Right kidney (tissue), 1 donor: ENCODE measurements at regions not wholly inside any gene's neighbourhood (a gene's known extent, or its start where the extent isn't known, plus 50 kb on each side); places are given as distances from the start of the nearest gene placed in this dataset.
"Not testable (repeated sequence)": the region's sequence is repeated elsewhere in the genome, so short reads cannot be mapped to it uniquely, and the experiment has no call there.

Experiments
- DNase-seq: peaks from one replicate; pipeline ENCODE4 v3.0.0-alpha.2; 2016

DNA sequence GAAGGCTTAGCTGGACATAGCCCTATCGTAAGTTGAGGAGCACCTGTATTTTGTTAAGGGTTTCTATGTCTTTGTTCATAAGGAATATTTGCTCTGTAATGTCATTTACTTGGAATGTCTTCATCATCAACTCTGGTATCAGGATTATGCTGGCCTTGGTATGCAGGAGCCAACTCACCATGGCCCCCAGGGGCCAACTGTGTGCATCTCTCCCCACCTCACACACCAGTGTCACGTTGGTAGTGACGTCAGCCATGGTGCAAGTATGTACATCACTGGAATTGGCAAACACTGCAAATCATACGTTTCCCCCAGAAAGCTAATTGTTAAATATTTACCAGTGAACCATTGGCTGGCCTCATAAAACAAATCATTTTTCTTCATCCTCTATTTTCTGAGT is 70.8 kb downstream of the YTHDF1 start:
- DNase-seq: no peak

DNA sequence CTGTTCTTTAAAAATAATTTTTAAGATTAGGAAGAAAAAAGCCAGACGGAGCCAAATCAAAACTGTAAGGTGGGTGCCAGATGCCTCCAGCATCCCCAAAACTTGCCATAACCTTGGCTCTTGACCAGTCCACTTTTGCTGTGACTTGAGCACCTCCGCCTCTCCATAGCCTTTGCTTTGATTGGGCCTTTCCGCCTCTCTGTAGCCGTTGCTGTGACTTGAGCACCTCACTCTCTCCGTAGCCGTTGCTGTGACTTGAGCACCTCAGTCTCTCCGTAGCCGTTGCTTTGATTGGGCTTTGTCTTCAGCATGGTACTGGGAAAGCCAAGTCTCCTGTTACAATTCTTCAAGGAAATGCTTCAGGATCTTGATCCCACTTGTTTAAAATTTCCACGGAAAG is 73.0 kb downstream of the YTHDF1 start:
- no peak for DNase-seq

DNA sequence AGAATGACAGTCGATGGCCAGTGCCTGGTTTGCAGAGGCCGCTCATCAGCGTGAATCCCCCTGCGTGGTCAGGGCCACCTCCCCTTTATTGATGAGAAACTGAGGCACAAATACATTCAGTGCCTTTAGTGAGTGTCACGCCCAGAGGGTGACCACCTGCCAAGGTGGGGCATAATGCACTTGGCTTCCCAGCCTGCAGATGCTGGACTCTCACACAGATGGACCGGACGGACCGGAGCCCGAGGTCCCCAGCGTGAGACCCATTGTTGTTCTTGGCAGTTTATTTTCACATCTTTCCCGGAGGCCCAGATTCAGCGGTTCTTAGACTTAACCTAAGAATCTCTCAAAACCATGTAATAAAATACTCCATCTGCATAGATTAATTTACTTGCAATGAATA is 74.4 kb downstream of the YTHDF1 start:
- DNase-seq: no peak

DNA sequence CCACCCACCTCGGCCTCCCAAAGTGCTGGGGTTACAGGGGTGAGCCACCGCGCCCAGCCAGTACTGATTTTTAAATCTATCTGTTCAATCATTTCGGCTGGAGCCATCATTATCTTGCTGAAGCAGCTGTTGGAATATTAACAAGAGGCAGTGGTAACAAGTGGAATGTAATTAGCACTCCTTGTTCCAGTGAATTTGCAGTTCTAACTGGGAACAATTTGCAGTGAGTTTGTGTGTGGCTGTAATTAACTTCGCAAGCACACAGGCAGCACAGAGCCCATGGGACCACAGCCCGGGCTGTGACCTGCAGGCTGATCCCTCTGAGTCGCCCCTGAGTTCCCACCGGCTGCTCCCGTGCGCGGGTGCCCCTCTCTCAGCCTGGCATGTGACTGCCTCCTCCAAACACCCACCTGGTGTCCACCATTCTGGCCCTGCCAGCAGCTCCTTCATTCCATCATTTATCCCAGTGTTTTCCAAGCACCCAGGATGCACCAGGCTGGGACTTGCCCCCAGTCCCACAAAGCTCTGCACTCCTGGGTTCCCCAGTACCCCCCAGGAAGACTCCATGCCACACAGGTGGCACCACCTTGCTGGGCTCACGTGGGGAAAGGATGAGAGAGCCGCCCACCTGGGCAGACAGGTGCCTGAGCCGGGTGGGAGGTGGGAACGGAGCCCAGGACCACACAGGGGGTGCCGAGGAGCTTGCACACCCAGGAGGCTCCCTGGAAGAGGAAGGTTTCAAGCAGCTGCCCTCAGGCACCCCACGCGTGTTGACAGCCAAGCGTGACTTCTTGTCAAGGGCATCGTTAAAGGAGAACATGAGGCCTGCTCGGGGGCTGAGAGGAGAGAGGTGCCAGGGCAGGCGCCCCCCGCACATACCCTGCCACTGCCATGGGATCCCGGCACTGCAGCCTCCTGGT is 75.2 kb downstream of the YTHDF1 start:
- DNase-seq: no peak

DNA sequence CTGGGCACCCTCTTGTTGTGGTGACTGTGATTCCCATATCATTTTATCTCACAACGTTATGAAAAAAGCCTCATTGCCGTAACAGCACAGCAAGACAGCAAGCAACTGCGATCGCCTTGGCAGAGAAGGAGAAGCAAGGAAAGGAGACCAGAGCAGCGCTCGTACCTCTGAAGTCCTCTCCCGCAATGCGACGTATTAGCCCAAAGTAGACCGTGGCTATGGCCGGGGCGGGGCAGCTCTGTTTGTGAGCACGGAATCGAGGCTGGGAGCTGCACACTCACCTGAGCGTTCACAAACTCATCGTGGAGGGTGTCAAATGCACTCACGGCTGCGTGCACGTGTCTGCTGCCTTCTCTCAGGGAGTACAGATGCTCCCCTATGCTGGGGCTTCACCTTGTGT is 76.1 kb downstream of the YTHDF1 start:
- no peak for DNase-seq

DNA sequence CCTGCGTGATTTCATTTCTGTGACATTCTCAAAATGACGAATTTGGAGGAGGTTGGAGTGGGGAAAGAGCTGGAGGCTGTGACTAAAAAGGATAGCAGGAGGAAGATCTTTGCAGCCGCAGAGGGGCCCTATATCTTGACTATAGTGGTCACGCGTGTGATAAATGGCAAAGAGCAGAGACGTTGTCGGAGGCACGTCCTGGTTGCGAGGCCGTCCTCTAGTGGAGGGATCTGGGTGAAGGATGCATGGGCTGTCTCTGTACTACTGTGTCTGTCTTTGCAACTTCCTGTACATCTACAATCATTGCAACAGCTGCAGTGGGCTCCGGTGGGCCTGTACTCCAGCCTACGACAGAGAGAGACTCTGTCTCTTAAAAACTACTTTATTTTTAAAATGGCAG is 76.6 kb downstream of the YTHDF1 start:
- no peak for DNase-seq

DNA sequence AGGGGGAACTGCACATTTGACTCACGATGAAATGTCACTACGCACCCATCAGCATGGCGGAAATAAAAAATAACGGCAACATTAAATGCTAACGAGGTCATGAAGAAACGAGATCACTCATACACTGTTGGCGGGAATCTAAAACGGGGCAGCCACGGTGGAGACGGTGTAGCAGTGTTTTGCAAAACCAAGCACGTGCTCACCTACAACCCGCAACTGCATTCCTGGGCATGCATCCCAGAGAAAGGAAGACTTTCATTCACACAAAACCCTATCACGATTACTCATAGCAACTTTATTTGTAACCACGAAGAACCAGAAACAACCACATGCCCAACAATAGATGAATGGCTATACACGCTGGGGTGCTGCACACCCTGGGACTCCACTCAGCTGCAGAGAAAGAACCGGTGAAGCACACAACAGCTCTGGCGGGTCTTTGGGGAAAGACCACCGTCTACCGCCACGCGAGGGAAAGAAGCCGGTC is 77.0 kb downstream of the YTHDF1 start:
- no peak for DNase-seq

DNA sequence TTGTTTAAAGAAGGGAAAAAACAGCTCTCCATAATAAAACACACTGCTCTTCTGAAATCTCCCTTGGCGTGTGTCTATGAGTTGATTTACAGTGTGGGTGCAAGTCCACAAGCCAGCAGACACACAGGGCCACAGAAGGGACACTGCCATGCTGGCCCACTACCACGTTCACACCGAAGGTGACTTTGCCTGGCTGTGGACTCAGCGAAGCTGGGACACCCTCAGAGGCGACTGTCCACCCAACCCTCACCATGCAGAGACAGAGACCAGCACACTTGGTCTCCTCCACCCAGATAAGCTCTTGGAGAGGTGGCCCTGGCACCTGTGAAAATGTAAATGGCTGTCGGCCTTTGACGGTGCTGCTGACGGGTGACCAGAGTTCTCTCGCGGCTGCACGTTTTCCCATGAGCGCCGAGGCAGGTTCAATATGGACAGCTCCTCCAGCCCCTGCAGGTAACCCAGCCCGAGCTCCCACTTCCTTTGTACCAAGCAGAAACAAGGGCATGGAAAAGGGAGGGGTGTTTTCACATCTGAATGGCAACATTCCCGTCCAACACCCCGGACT is 78.0 kb downstream of the YTHDF1 start:
- DNase-seq: no peak

DNA sequence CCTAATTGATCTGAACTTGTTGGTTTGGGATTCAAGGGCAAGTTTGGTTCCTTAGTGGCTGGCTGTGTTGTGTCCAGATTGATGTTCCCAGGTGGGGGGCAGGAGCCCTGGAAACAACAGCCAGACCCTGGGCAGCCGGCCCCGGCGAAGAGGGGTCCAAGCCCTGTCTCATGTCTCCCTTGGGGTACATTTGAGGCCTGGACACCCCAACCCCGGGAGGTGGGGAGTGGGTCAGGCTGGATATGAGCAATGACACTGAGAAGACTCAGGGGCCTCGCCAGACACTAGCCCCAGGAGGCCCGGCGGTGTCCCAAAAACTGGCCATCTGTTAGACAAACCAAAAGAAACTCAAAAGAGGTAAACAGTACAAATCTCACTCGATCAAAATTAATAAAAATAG is 79.6 kb downstream of the YTHDF1 start:
- DNase-seq: no peak

DNA sequence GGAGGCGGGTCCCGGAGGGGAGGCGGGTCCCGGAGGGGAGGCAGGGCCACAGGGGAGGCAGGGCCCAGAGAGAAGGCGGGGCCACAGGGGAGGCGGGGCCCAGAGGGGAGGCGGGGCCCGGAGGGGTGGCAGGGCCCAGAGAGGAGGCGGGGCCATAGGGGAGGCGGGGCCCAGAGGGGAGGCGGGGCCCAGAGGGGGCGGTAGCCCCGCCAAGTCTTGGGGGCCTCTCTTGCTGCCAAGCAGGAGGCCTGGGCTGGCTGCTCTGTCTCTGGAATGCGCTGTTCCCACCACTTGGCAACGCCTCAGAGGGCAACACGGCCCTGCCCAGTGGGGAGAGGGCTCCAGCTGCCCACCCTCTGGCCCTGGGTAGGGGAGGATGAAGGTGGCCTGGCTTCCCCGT is 80.5 kb downstream of the YTHDF1 start:
- DNase-seq: no peak

DNA sequence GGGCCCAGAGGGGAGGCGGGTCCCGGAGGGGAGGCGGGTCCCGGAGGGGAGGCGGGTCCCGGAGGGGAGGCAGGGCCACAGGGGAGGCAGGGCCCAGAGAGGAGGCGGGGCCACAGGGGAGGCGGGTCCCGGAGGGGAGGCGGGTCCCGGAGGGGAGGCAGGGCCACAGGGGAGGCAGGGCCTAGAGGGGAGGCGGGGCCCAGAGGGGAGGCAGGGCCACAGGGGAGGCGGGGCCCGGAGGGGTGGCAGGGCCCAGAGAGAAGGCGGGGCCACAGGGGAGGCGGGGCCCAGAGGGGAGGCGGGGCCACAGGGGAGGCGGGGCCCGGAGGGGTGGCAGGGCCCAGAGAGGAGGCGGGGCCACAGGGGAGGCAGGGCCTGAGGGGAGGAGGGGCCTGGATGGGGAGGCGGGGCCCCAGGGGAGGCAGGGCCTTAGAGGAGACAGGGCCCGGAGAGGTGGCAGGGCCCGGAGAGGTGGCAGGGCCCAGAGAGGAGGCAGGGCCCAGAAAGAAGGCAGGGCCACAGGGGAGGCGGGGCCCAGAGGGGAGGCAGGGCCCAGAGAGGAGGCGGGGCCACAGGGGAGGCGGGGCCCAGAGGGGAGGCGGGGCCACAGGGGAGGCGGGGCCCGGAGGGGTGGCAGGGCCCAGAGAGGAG is 81.1 kb downstream of the YTHDF1 start:
- not testable (repeated sequence) for DNase-seq

DNA sequence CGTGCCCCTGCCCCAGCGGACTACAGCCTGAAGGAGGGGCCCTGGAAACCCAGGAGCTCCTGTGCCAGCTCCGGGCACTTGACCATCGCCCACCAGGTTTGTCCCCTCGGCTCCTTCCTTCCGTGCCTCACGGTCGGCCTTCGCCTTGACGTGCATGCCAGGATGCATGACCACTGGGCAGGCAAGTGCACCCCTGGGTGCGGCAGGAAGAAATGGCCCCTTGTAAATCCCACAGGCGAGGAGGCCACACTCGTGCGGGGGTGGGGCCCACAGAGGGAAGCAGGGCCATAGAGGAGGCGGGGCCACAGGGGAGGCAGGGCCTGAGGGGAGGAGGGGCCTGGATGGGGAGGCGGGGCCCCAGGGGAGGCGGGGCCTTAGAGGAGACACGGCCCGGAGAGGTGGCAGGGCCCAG is 81.7 kb downstream of the YTHDF1 start:
- no peak for DNase-seq

DNA sequence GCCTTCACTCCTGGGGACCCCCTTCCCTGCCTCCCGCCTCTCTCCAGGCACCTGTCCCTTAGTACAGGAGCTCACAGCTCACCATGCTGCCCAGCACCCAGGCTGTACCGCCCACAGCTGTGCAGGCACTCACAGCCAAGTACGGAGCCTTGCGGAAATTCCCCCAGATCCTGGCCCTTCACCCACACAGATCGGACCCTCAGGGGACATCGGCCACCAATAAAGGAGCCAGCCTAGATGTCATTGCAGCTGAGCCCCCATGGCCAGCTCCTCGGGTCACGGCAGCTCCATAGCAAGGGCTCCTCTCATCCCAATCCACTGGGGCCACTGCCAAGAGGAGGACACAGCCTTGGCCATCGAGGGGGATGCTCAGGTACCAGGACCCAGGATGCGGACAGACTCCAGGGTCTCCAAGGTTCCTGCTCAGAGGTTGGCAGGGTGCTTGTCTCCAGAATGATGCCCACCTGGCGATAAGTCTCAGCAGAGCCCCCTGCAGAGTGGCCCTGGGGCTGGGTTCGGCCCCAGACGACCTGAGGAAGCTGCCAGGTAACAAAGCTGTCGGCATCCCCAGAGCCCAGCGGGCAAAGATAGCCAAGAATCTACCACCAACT is 82.3 kb downstream of the YTHDF1 start:
- DNase-seq: no peak

DNA sequence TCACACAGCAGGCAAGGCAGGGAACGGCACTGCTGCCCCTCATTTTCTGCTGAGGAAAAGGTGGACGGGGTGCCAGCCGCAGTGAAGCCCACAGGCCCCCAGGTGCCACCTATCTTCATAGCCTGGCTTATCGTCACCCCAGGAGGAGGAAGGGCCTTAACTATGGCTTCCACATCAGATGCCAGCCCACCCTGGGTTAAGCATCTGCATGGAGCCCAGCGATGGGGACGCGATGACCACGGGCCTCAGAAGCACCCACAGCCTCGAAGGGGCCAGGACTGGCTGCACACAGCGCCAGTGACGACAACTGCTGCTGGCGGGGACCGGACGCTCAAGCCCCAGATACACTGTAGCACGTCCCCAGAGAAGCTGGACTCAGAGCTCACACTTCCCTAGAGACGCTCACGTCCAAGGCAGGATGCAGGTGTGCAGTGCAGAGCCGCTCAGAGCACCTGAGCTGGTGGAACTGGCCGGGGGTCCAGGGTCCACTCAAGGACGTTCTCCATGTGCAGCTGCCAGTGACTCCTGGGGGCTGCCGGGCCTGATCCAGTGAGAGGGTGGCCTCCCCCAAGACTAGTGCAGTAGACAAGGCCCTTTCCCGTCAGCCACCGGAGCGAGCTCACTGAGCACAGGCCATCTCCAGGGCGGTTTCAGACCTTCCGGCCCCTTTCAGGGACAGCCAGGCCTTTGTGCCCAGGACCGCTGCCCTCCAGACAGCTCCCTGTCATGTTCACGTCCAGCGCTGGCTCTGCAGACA is 83.0 kb downstream of the YTHDF1 start:
- DNase-seq: no peak

DNA sequence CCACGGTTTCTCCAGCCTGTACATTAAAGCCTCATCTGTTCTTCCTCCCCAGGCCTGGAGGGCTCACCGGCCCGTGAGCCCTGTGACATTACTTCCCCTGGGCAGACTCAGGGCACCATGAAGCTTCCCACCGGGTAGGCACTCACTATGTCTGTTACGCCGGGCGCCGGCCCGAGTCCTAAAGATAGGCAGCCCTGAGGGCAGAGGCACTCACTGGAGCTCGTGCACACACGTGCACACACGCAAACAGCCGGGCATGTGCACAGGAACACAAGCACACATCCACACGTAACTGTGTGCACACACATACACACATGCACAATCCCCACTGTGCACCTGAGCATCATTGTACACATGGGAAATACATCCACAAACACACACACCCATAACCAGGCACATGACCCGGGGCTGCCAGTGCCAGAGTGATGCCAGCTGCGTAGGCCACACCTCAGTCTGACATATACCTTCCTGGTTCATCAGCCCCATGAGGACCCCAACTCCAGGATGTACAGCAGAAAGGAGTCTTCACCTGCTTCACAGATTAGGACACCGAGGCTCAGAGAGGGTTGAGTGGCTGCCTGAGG is 83.7 kb downstream of the YTHDF1 start:
- no peak for DNase-seq

DNA sequence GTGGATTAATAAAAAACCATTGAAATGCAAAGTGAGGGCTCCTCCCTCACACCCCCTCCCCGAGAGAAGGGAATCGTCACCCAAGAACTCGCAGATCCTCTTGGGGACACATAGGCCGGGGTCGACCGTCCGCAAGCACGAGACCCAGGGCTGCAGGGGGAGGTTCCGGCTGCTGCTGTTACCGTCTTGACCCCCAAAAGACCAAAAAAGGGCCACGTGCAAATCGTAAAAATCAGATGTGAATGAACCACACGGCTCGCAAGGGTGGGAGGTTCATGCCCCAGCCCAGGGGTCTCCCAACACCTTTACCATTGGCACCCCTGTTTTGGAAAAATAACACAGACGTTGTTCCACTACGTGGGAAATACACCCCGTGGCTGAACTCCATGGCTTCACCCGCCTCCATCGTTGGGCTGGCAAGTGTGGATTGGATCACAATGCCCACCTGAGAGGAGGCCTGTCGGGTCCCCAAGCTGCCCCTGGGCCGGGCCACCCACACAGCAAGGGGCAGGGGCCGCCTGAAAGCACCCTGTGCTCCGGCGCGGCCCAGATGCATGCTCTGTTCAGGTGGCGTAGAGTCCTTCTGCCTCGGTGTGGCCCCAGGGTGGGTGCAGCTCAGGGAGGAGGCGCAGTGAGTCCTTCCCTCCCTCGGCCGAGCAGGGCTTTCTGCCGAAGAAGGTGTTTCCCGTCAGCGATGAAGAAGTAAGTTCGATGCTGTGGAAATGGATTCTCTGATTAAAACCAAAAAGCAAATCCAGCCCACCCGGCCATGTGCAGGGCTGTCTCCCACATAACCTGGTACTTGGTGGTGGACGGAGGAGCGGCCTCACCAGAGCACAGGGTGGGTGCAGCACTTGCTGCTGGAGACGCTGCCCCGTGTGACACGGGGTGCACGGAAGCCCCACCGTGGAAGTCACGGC is 85.0 kb downstream of the YTHDF1 start:
- DNase-seq: no peak

DNA sequence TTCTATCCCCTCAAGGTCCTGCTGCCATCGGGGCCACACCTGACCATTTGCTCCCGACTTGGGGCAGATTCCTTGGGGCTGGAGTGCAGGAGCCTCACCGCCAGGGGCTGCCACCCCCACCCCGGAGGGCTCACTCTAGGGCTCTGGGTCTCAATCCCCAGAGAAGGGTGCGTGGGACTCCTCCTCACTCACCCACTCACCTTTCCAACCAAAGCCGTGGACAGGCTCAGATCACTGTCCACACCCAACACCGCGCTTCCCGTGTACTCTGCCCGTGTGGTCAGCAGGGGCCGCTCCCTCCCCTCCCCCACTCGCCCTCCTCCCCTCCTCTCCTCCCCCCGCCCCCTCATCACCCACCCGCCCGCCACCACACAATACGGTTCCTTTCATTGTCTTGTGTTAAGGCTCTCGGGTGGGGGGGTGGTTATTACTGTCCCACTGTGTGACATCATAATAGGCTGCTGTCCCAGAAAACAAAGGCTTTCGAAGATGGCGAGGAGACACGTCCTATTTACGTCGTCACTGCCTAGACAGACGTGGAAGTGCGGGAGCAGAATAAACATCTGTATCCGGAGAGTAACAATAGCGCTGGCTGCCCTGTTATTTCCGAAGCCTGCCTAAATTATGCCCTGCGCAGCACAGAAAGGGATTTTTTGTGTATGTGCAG is 85.8 kb downstream of the YTHDF1 start:
- no peak for DNase-seq

DNA sequence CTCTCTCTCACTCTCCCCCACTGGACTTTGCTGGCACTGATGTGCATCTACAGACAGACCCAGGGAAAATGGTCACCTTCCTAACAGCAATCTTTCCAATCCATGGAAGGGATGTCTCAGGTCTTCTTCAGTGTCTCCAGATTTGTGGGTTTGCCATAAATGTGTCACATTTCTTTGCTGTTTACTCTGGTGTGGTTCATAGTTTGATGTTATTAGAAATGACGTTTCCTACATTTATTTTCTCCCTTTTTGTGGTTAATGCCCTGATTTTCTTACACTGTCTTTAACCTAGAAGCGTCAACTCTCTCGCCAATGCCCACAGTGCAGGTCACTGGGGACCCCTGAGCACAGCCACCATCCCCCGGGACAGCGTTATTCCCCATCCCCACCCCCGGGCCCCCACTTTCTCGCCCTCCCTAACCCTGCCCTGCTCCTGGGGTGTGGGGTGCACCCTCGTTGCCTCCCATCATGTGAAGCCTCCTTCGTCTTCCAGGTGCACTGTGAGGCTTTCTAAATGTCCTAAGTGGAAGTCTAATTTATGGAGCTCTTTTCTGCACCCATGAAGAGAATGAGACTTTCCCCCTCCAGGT is 86.5 kb downstream of the YTHDF1 start:
- DNase-seq: no peak

DNA sequence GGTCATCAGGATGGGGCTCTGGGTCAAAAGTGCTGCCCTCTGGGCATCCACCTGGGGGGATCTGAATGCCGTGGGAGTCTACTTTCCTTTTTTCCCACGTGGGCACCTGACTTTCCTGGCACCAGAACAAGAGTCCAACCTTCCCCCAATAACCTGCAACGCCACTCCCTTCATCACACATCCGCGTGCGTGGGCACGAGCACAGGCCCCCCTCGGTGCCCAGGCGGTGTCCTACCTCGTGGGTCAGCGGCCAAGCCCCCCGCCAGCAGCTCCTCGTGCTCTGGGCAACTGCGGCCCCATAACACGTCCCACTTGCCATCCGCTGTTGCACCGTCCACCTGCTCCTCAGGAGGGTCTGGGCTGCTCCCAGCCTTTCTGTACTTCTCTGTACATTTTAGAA is 87.0 kb downstream of the YTHDF1 start:
- no peak for DNase-seq

DNA sequence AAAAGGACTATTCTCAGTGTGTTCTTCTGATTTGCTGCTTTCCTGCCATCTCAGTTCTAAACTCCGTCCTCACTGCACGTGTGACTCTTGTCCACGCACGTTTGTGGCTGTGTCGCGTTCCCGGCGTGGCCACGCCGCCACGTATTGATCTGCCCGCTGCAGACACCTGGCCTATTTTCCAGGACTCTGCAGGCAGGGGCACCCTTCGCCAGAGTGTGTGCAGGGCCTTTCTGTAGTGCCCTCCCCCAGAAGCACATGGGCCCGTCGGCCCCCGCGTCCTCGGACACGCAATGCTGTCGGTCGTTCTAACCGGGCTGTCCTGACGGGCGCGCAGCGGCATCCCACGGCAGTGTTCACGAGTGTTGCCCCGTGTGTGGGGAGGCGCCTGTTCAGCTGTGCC is 87.6 kb downstream of the YTHDF1 start:
- DNase-seq: no peak
